GM19468 (cell line): ENCODE measurements at regions not wholly inside any gene's neighbourhood (a gene's known extent, or its start where the extent isn't known, plus 50 kb on each side); places are given as distances from the start of the nearest gene placed in this dataset.

Experiments
- ATAC-seq: cut with Tn5 transposase; IDR thresholded peaks from one replicate; pipeline ENCODE4 v1.9.1; 2021; ENCODE audit warnings: mild to moderate bottlenecking, moderate library complexity, moderate number of reproducible peaks; ENCODE audit not compliant: unreplicated experiment; ENCODE audit errors: extremely low read depth

DNA sequence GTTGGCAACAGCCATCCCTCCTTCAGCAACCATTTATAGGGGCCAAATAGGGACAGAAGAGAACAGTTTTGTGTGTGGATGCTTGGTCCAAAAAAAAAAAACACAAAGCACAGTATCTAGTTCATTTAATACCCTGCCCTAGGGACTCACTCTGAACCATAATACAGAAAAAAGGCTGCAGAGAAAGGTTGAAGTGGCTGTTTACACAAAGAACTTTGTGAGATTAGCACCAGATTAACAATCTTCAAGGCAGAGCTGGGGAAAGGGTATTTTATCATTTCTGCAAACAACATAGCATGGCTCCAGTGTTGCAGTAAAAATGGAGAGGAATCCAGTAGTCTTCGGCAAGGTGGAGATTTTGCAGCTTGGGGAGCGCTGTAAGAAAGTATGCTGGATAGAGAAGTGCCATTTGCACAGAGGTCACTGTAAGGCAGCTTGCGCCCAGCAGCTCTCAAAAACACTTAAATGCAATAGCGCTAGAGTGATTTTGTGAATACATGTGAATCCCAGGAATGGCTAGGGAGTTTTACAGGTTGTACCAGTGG, 124.2 kb upstream of the PLEKHA5 start:
- ATAC-seq, result no peak

- no peak for ATAC-seq
These were observed 122.9 kb upstream of the PLEKHA5 start for GRCh38 chr12:19006626-19007137.

DNA sequence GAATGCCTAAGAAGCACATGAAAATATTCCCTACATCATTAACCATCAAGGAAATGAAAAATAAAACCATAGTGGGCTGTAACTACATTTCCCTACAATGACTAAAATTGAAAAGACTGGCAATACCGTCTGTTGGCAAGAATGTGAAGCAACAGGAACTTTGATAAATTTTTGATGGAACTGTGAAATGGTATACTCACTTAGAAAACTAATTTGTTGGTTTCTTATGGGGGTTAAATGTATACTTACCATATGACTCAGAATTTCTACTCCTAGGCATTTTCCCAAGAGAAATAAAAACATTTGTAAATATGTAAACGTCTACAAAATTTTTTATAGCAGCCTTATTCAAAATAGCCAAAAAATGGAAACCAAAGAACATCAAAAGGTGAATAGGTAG, 121.4 kb upstream of the PLEKHA5 start:
- ATAC-seq, result no peak

- no peak for ATAC-seq
These were observed 119.4 kb upstream of the PLEKHA5 start for GRCh38 chr12:19010087-19010486.

GRCh38 chr12:19010726-19011125, 118.8 kb upstream of the PLEKHA5 start:
- no peak for ATAC-seq

GRCh38 chr12:19012965-19013364, 116.6 kb upstream of the PLEKHA5 start:
- no peak for ATAC-seq

- ATAC-seq, result no peak
These were observed 115.3 kb upstream of the PLEKHA5 start for GRCh38 chr12:19014240-19014639.

DNA sequence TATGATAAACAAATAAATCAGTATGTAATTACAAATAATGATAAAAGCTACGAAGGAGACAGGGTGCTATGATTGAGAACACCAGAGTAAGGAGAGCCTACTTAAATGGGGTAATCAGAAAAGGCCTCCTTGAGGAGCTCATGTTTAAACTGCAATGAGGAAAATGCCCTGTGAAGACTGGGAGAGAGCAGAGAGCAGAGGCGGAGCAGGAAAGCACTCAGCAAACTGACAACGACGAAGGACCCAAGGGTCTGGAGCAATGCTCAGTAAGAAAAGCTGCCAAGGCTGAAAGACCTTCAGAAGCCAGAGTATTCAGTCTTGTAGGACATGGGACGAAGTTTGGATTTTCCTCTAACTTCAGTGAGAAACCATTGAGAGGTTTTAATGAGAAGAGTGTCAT, 114.2 kb upstream of the PLEKHA5 start:
- ATAC-seq, result no peak

- ATAC-seq, result no peak
These were observed 111.1 kb upstream of the PLEKHA5 start for GRCh38 chr12:19018302-19018970.

DNA sequence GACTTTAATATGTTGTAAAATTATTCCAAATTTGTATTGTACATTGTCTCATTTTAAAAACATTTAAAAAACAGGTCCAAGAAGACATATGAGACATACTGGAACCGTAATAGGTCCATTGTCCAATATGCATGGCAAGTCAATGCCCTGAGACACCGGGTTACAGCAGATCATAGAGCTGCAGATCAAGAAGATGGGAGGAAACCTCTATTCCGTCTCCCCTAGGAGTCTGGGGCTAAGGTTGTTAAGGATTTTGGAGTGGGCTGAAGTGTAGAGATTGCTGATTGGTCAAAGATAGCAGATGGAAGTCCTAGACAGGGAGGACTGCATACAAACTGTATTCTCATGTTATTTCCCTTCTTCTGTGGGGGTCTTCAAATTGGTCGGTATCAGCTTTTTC, 108.3 kb upstream of the PLEKHA5 start:
- no peak for ATAC-seq

DNA sequence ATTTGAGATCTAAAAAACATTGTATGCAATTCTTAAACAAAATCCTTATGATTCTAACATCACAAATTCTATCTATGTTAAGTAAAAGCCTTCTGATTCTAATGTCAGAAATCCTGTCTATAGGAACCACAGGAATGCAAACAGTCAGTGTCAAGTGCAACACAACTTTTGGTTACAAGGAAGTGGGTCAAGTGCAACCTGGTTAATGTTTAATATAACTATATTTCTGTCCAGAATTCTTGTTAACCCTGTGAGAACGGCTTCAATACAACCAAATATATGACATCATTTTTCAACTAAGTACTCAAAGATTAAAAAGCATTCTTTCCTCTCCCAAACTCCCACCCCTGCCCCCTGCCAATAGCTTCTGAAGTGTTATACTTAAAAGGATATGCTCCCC, 107.9 kb upstream of the PLEKHA5 start:
- ATAC-seq, result no peak

DNA sequence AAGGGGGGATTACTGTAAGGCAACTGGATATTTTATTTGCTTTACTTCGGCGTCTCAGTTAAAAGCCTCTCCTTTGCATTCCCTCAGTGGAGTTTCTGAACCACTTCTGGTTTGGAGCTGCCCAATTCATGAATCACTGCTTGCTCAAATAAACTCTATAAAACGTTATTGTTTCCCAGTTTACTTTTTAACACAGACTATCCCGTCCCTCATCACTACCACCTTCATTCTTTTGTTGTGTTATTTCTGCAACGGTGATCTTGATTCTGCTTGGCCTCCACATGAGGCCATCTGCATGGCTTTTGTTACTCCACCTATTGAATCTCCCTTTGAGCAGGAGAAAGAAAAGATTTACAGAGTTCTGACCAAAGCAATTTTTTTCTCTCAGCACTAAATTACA, 104.0 kb upstream of the PLEKHA5 start:
- ATAC-seq, result no peak

- no peak for ATAC-seq
These were observed 103.5 kb upstream of the PLEKHA5 start for GRCh38 chr12:19026034-19026433.

- no peak for ATAC-seq
These were observed 102.7 kb upstream of the PLEKHA5 start for GRCh38 chr12:19026614-19027488.

- ATAC-seq, result no peak
These were observed 99.4 kb upstream of the PLEKHA5 start for GRCh38 chr12:19030180-19030579.

GRCh38 chr12:19030603-19031002, 98.9 kb upstream of the PLEKHA5 start:
- no peak for ATAC-seq

DNA sequence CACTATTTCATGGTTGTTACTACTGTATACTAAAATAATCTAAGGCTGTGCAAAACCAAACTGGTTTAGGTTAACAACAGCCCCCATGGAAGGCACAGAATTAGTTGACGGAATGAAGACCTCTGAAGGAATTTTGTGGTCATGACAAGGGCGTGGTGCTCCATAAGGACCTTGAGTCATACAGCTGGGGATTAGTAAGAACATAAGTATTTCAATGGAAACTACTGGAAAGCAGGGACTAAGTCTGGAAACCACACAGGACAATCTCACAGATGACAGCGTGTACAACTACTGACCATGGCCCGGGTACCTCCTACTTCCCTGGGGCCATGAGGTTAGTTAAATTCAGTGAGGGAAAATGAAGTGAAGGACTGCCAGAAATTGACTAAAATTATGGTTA, 98.5 kb upstream of the PLEKHA5 start:
- ATAC-seq, result no peak

DNA sequence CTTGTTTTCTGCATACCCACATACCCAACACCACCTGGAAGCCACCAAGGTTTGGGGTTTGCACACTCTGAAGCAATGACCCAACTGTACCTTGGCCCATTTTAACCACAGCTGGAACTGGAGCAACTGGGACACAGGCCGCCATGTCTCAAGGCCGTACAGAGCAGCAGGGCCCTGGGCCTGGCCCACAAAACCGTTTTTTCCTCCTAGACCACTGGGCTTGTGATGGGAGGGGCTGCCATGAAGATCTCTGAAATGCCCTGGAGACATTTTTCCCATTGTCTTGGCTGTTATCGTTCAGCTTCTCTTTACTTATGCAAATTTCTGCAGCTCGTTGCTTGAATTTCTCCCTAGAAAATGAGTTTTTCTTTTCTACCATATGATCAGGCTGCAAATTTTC, 96.7 kb upstream of the PLEKHA5 start:
- ATAC-seq, result no peak

- ATAC-seq, result no peak
These were observed 96.3 kb upstream of the PLEKHA5 start for GRCh38 chr12:19033244-19033643.

DNA sequence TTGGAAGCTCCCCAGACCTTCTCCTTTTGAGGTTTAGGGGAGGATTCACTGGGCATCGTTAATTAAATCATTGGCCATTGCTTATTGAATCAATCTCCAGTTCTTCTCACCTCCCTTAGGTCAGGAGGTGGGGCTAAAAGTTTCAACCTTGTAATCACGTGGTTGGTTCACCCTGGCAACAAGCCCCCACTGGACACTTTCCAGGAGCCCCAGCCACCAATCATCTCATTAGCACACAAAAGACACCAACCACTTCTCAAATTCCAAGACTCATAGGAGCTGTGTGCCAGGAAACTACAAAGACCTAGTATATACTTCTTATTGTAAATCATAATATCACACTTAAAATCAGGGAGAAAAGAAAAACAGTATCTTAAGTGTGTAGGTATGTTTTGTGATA, 94.6 kb upstream of the PLEKHA5 start:
- ATAC-seq, result no peak

- ATAC-seq, result no peak
These were observed 94.0 kb upstream of the PLEKHA5 start for GRCh38 chr12:19035536-19035935.
